NCI-H2227 (cell line): ENCODE measurements at regions not wholly inside any gene's neighbourhood (a gene's known extent, or its start where the extent isn't known, plus 50 kb on each side); places are given as distances from the start of the nearest gene placed in this dataset.
"Not testable (repeated sequence)": the region's sequence is repeated elsewhere in the genome, so short reads cannot be mapped to it uniquely, and the experiment has no call there.

ENCODE experiments used
- DNase-seq: peaks from one replicate; lab custom pipeline; 2025; ENCODE audit not compliant: unreplicated experiment; lab: John Stamatoyannopoulos, UW

DNA sequence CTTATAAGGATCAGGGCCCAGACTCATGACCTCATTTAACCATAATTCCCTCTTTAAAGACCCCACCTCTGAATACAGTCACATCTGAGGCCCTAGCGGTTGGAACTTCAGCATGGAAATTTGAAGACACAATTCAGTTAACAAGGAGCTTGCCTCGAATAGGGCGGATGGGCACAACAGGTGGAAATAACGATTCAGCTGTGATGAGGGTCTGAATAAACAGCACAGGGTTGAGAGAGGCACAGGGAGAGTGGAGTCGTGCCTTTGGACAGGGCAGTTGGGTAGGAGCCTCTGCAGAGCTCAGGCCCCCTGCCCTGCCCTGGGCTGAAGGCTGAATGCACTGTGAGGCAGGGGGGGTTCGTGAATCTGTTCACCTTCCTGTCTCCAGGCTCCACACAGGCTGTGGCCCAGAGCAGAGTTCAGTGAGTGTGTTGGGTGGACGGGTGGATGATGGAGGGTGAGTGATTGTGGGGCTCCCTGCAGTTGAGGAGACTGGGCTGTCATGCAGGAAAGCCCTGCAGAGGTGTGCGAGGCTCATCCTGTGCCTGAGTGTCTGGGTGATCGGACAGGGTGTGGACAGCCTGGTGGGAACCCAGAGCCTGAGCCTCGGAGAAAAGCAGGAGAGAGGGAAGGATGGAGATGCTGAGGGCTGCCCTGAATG lies 243.1 kb downstream of the FOXD2 start:
- DNase-seq, result no peak

DNA sequence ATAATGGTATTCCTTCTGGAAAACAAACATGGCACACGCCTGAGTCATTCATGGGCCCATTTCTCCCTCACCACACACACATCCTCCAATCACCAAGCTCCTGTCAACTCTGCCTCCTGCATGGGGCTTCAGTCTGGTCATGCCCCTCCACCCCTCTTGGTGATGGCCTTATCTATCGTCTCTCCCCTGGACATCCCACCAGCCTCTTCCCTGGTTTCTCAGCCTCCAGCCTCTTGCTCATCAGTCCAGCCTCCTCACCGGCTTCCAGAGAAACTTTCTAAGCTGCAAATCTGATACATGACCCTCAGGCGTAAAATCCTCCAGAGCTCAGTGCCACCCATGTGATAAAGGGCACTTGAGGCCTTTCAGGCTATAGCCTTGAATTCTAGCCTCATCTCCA lies 243.9 kb downstream of the FOXD2 start:
- no peak for DNase-seq

GRCh38 chr1:47682198-47682597 lies 244.4 kb downstream of the FOXD2 start:
- DNase-seq, result no peak

DNA sequence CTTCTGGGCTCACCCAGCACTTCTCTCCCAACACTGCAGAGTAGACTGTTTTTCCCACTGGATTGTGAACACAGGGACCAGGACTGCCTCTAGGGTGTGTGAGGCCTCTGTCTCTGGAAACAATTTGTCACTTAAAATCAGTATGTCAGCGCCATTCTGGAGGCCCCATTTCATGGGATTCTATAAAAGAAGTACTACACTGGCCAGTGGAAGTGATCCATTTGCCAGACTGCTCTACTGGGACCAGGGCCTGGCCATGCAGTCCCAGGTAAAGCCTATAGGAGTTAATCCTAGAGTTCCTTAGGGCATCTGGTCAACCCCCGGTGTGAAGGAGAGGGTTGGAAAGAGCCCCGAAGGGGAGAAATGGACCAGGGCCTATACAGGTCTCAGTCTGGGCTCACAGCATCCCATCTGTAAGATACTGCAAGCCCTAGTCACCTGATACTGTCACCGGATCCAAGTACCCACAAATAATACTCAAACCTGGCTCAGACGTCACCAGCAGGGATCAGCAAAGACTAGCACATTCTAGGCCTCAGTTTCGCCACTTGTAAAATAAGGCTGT lies 245.0 kb downstream of the FOXD2 start:
- no peak for DNase-seq

DNA sequence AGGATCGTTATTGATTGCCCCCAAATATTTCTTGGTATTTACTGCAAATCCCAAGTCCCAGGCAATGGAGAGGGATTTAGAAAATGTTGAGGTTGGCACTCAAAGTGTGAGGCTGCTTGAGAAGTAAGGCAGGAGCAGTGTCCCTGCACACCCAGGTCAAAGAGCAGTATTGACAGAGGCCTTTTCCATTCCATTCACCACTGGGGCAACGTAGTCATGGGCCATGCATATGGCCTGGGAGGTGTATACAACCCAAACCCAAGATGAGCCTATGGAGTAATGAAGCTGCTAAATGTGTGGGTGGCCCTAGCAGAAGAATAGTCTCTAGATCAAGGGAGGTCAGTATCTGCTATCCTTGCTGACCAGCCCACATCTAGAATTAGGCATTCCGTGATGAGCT lies 245.6 kb downstream of the FOXD2 start:
- no peak for DNase-seq

- no peak for DNase-seq
These were observed 246.7 kb downstream of the FOXD2 start for GRCh38 chr1:47684518-47684917.

DNA sequence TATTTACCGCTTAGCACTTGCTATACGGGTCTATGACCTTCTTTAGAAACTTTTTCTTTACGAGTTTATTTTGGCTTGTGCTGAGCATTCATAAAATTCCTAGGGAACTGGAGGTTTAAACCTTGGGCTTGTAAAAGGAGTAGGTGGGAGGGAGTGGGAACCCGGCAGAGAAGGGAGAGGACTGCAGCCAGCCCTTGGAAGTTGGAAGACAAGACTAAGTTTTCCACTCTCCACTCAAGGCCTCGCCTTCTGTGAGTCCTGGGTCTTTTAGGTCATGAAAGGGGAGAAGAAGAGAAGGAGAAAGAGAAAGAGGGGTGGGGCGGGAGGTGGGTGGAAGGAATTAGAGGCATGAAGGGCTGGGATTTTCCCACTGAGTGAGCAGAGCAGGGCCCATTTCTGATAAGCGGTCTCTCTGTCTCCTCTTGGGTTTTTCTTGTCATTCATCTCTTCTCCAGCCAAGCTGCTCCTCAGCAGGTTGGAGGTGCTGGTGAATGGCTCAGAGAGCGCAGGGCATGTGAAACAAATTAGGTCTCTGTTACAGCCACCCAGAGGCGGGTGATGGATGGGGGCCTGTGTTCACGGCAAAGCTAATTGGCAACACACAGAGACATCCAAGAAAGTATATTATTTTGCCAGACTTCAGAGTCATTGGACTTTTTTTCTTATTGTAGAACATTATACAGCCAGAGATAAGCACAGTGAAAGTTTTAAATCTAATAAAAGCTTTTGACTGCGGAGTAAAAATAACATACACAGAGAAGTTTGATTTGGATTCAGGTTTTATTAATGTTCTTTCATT lies 247.3 kb downstream of the FOXD2 start:
- peak; percentile 8 for DNase-seq

- DNase-seq, result no peak
These were observed 247.9 kb downstream of the FOXD2 start for GRCh38 chr1:47685763-47686066.

DNA sequence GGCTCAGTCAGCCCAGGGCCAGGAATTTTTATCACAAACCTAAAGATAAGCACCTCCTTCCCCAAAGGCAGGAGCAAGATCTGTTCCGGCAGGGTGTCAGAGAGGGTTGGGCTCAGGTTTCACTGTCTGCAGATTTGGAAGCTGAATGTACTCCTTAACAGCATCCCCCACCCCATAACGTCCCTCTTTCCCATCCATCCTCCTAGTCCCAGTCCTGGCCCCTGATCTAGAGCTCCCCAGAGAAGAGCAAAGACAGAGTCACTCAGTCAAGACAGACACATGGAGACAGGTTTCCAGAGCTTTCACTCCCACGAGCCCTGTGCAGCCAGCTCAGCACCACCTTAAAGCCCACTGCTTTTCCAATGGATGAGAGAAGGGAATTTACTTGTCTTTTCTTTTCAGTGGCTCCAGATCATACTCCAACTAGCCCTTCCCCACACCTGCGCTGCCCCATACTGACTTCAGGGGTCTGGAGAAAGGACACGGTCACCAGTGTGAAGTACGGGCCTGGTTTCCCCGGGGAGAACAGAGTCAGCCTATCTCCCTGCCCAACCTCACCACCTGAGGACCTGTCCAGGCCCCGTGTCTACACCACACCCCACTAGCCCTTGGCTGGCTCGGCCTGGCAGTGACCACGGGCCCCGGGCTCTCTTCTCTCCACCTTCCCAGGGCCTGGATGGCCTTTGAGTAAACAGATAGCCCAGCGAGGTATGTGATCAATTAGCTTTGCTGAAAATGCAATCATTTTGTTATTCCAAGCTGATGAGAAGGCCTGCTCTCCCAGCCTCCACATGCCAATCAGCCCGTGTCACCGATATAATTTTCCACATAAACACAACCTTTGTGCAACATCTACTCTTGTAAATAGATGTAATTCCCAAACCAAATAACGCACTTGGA lies 249.1 kb downstream of the FOXD2 start:
- DNase-seq, result no peak

DNA sequence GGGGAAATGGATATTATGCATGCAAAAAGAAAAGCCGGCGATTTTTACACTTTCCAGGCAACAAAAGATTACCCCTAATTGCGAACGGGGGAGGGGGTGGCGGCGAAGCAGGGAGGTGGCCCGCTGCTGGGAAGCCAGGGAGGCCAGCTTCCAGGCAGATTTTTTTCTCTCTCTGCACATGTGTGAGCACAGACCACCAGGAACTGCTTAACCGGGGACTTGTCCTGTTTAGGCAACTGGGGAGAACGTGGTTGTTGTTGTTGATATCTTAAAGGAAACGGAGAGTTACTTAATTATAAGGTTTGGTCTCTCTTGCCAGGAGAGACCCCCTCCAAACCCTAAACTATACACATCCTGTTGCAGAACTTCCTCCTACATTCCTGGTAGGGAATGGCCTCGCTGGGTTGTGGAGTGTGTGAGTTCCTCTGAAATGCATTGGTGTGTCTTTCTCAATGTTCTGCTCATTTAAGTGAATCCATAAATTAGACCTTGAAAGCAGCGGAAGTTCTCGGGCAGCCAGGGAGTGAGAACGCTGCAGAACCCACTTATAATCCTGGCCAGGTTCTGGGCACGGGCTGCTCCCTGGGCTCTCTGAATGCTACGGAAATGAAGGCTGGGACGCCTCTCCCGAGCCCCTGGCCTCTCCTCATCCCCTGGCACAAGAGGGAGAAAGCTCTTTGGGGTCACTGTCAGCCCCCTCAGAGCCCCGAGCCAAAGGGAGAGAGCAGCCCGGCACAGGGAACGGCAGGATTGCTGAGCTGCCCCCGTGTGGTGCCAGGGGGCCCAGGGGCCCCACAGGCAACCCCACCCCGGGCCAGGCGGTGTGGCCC lies 250.0 kb downstream of the FOXD2 start:
- peak; percentile 14 for DNase-seq

GRCh38 chr1:47688461-47689296 lies 250.8 kb downstream of the FOXD2 start:
- DNase-seq, result no peak

GRCh38 chr1:47689894-47690293 lies 252.1 kb downstream of the FOXD2 start:
- DNase-seq, result peak; percentile 17

DNA sequence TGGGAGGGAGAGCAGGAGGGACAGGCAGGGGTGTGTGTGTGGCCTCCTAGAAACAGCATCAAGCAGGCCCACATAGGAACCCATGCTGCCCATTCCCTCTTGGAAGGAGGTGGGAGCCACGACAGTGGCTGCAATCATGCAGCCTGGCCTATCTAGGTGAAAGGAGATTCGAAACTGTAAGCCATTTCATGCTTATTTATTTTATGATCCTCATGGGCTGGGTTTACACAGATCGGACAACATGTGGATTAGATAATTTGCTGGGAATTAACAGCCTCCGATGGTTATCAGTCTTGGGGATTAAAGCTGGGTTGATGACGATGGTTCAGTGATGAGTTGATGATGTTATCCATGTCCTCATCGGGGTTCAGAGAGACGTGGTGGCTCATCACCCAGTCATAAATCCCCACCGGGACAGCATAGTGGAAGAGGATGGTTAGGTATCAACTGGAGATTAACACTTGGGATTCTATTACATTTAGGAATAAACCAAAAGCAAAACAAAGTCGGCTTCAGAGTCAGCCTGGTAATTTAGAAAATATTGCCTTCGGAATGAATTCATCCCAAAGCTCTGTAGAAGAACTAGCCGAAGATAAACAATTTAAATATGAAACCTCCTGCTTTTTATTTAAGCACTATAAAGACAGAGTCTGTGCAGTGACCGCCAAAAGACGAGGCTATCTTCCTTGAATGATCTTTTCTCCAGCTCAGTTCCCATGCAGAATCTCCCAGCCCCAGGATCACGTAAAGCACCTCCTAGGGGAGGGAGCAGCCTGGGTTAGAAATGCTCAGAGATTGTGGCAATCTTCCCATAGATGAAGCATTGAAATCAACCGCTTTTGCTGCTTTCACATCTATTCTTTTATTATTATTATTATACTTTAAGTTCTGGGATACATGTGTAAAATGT lies 252.8 kb downstream of the FOXD2 start:
- DNase-seq, result no peak

GRCh38 chr1:47691293-47691692 lies 253.4 kb downstream of the FOXD2 start:
- not testable (repeated sequence) for DNase-seq

GRCh38 chr1:47692196-47692595 lies 254.4 kb downstream of the FOXD2 start:
- DNase-seq, result no peak

DNA sequence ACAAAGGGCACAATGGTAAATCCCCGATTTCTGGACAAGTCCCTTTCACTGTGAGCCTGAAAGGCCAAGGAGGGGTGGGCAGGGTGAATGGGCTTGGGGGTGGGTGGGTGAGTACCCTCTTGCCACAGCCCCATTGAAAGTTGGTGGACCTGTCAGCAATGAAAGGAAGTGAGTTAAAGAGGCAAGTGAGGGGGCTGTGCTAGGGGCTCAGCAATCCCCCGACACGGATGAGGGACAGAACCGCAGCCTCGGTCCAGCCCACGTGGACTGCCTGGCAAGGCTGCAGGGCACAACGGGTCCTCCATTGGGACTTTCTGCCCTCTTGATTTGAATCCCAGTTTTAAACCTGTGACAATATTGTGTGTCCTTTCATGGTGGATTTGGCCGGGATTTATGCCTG lies 255.3 kb downstream of the FOXD2 start:
- no peak for DNase-seq

- no peak for DNase-seq
These were observed 256.4 kb downstream of the FOXD2 start for GRCh38 chr1:47694011-47694890.

DNA sequence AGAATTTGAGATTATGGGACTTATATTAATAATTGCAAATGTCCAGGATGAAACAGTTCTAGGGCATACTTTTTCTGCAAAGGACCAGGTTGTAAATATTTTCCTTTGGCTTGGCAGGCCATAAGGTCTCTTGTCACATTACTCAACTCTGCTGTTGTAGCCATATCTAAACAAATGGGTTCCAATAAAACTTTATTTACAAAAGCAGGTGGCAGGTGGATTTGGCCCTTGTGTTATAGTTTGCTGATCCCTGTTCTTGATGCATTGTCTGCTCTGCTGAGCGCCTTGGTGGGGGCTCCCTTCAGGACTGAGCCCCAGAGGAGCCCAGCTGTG lies 258.5 kb downstream of the FOXD2 start:
- DNase-seq, result no peak
